Bone marrow (tissue), 2 donors: ENCODE measurements at regions not wholly inside any gene's neighbourhood (a gene's known extent, or its start where the extent isn't known, plus 50 kb on each side); places are given as distances from the start of the nearest gene placed in this dataset.

ENCODE experiments used
- DNase-seq, 2 donors: peaks; one replicate each; lab custom pipeline; 2025; lab: John Stamatoyannopoulos, UW

- no peak for DNase-seq
Observed at GRCh38 chr2:238561230-238561629, 134.5 kb downstream of the ASB1 start.

- DNase-seq: no peak
Observed at GRCh38 chr2:238562446-238562845, 135.7 kb downstream of the ASB1 start.

- no peak for DNase-seq
Observed at GRCh38 chr2:238563551-238563950, 136.8 kb downstream of the ASB1 start.

- no peak for DNase-seq
Observed at GRCh38 chr2:238564286-238564920, 137.7 kb downstream of the ASB1 start.

- no peak for DNase-seq
Observed at GRCh38 chr2:238565031-238565430, 138.3 kb downstream of the ASB1 start.

GRCh38 chr2:238566001-238566645, 139.4 kb downstream of the ASB1 start:
- no peak for DNase-seq

- DNase-seq: no peak
Observed at GRCh38 chr2:238567067-238567855, 140.5 kb downstream of the ASB1 start.

GRCh38 chr2:238567996-238568395, 141.3 kb downstream of the ASB1 start:
- no peak for DNase-seq

GRCh38 chr2:238568455-238569440, 142.0 kb downstream of the ASB1 start:
- DNase-seq: no peak

- no peak for DNase-seq
Observed at GRCh38 chr2:238569507-238570195, 142.9 kb downstream of the ASB1 start.

- DNase-seq: no peak
Observed at GRCh38 chr2:238570391-238570790, 143.7 kb downstream of the ASB1 start.

- no peak for DNase-seq
Observed at GRCh38 chr2:238570926-238571325, 144.2 kb downstream of the ASB1 start.

GRCh38 chr2:238571661-238572372, 145.1 kb downstream of the ASB1 start:
- DNase-seq: no peak

GRCh38 chr2:238573065-238573778, 146.5 kb downstream of the ASB1 start:
- no peak for DNase-seq

- DNase-seq: no peak
Observed at GRCh38 chr2:238573916-238574315, 147.2 kb downstream of the ASB1 start.

- DNase-seq: no peak
Observed at GRCh38 chr2:238574490-238575271, 148.0 kb downstream of the ASB1 start.

- no peak for DNase-seq
Observed at GRCh38 chr2:238576674-238577073, 149.9 kb downstream of the ASB1 start.

- DNase-seq: no peak
Observed at GRCh38 chr2:238578256-238578655, 151.5 kb downstream of the ASB1 start.

GRCh38 chr2:238580486-238580885, 153.8 kb downstream of the ASB1 start:
- no peak for DNase-seq
